SK-N-SH (cell line): ENCODE measurements at regions not wholly inside any gene's neighbourhood (a gene's known extent, or its start where the extent isn't known, plus 50 kb on each side); places are given as distances from the start of the nearest gene placed in this dataset.

Experiments
- CTCF ChIA-PET: fragments of 300-600, 350-600 bp; formaldehyde crosslinking; extraction: SDS; loops from one replicate; lab custom pipeline; 2021; lab: Yijun Ruan, JAX
- POLR2A ChIA-PET: fragments of 350-600 bp; sonication (Branson Sonifier 250); formaldehyde crosslinking; extraction: SDS; loops from one replicate; lab custom pipeline; 2020; ENCODE audit warnings: antibody characterized with exemption, inconsistent platforms; lab: Yijun Ruan, JAX
- DNase-seq: peaks from one replicate; pipeline ENCODE4 v3.0.0; 2012
- H2AFZ ChIP-seq: fragments of 200-600 bp; sonication (generic); 2 replicates; pipeline ENCODE4 v1.8.1; 2016; ENCODE audit warnings: antibody characterized with exemption, mild to moderate bottlenecking, low read depth
- H3F3A ChIP-seq: fragments of 200-600 bp; sonication (generic); replicated peaks from 2 replicates; pipeline ENCODE3; 2016; ENCODE audit warnings: antibody characterized with exemption, mild to moderate bottlenecking; ENCODE audit not compliant: insufficient read depth
- H3K27ac ChIP-seq, 2 experiments: fragments of 200-500 bp in 1 of 2; fragments of 200-600 bp in 1 of 2; sonication (Bioruptor generic) in 1 of 2; sonication (generic), shearing (Covaris generic) in 1 of 2; 2 replicates each; pipeline versions ENCODE4 v1.5.1 to v1.6.1; 2014 to 2016; ENCODE audit warnings: low read depth in 2 of 2, inconsistent platforms in 1 of 2, low read length in 1 of 2, mild to moderate bottlenecking in 1 of 2, mixed read lengths in 1 of 2
- H3K27me3 ChIP-seq: fragments of 200-600 bp; sonication (generic), shearing (Covaris generic); 2 replicates; pipeline ENCODE4 v1.6.1; 2016; ENCODE audit warnings: mixed run types; ENCODE audit not compliant: insufficient read depth
- H3K36me3 ChIP-seq, 2 experiments: fragments of 200-500 bp in 1 of 2; fragments of 200-600 bp in 1 of 2; sonication (Bioruptor generic) in 1 of 2; sonication (generic) in 1 of 2; replicated peaks in 1 of 2; 2 replicates each; pipeline versions ENCODE3 to v1.5.1; 2014 to 2016; ENCODE audit warnings: low read length in 1 of 2, mild to moderate bottlenecking in 1 of 2; ENCODE audit not compliant: insufficient read depth in 2 of 2, control insufficient read depth in 1 of 2
- H3K4me1 ChIP-seq, 2 experiments: fragments of 200-500 bp in 1 of 2; fragments of 200-600 bp in 1 of 2; sonication (Bioruptor generic) in 1 of 2; sonication (generic), shearing (Covaris generic) in 1 of 2; 2 replicates each; pipeline versions ENCODE4 v1.5.1 to v1.6.1; 2014 to 2016; ENCODE audit warnings: low read depth in 1 of 2, low read length in 1 of 2, mixed run types in 1 of 2; ENCODE audit not compliant: insufficient read depth in 2 of 2, control insufficient read depth in 1 of 2
- H3K4me2 ChIP-seq: fragments of 200-600 bp; sonication (generic), shearing (Covaris generic); 2 replicates; pipeline ENCODE4 v1.6.1; 2017; ENCODE audit warnings: mixed run types
- H3K4me3 ChIP-seq, 2 experiments: fragments of 200-500 bp in 1 of 2; fragments of 200-600 bp in 1 of 2; sonication (Bioruptor generic) in 1 of 2; sonication (generic), shearing (Covaris generic) in 1 of 2; 2 replicates each; pipeline versions ENCODE4 v1.5.1 to v1.8.1; 2014 to 2016; ENCODE audit warnings: low read depth in 2 of 2, inconsistent platforms in 1 of 2, low read length in 1 of 2, mild to moderate bottlenecking in 1 of 2, mixed read lengths in 1 of 2, moderate library complexity in 1 of 2
- H3K79me2 ChIP-seq: fragments of 200-600 bp; sonication (generic); 2 replicates; pipeline ENCODE4 v1.8.1; 2017; ENCODE audit warnings: mild to moderate bottlenecking; ENCODE audit not compliant: insufficient read depth
- H3K9ac ChIP-seq: fragments of 200-600 bp; sonication (generic); 2 replicates; pipeline ENCODE4 v1.6.1; 2017; ENCODE audit warnings: mixed run types
- H3K9me2 ChIP-seq: fragments of 200-600 bp; sonication (generic); 2 replicates; pipeline ENCODE4 v1.6.1; 2017; ENCODE audit warnings: mixed run types
- H3K9me3 ChIP-seq: fragments of 200-600 bp; sonication (generic); 2 replicates; pipeline ENCODE4 v1.6.1; 2017; ENCODE audit warnings: mixed run types, mild to moderate bottlenecking, moderate library complexity
- H4K20me1 ChIP-seq: fragments of 200-600 bp; sonication (generic); 2 replicates; pipeline ENCODE4 v1.6.1; 2017; ENCODE audit warnings: mild to moderate bottlenecking, mixed run types; ENCODE audit not compliant: insufficient read depth
- CHD2 ChIP-seq: fragments of 150-350 bp; IDR thresholded peaks from 2 replicates; pipeline ENCODE4 v1.6.1; 2018; ENCODE audit warnings: low read length; ENCODE audit not compliant: partially characterized antibody
- EZH2phosphoT487 ChIP-seq: fragments of 200-600 bp; sonication (generic); IDR thresholded peaks from 2 replicates; pipeline ENCODE4 v1.6.1; 2017; ENCODE audit warnings: low read depth, mixed run types, mild to moderate bottlenecking, antibody characterized with exemption, moderate library complexity, borderline replicate concordance
- FOSL2 ChIP-seq: IDR thresholded peaks from 2 replicates; pipeline ENCODE4 v1.4.0; 2012; ENCODE audit warnings: low read depth, mild to moderate bottlenecking, moderate library complexity, borderline replicate concordance
- FOXJ3 ChIP-seq: sonication (generic); formaldehyde crosslinking; IDR thresholded peaks from 2 replicates; pipeline ENCODE4 v1.5.1; 2020; ENCODE audit warnings: mild to moderate bottlenecking, missing genetic modification reagents
- FOXM1 ChIP-seq: IDR thresholded peaks from 2 replicates; pipeline ENCODE4 v1.4.0; 2012; ENCODE audit warnings: low read depth, mild to moderate bottlenecking
- GABPA ChIP-seq: IDR thresholded peaks from 2 replicates; pipeline ENCODE4 v1.4.0; 2012; ENCODE audit warnings: low read depth, mild to moderate bottlenecking
- JUND ChIP-seq: IDR thresholded peaks from 2 replicates; pipeline ENCODE4 v1.4.0; 2012
- MEF2A ChIP-seq: IDR thresholded peaks from 2 replicates; pipeline ENCODE4 v1.4.0; 2012; ENCODE audit warnings: low read depth, borderline replicate concordance
- MXI1 ChIP-seq: IDR thresholded peaks from 2 replicates; pipeline ENCODE4 v1.6.1; 2012; ENCODE audit warnings: mild to moderate bottlenecking, low read depth, low read length, improper control_type of control experiment
- NRF1 ChIP-seq: IDR thresholded peaks from 2 replicates; pipeline ENCODE4 v1.6.1; 2012; ENCODE audit warnings: low read depth, mild to moderate bottlenecking, low read length
- RCOR1 ChIP-seq: fragments of 150-350 bp; IDR thresholded peaks from 2 replicates; pipeline ENCODE4 v1.6.1; 2017; ENCODE audit warnings: antibody characterized with exemption, low read length
- RXRA ChIP-seq: IDR thresholded peaks from 2 replicates; pipeline ENCODE4 v1.4.0; 2012; ENCODE audit warnings: low read depth, mild to moderate bottlenecking, borderline replicate concordance
- SMC3 ChIP-seq: IDR thresholded peaks from 2 replicates; pipeline ENCODE4 v1.6.1; 2012; ENCODE audit warnings: low read depth, low read length, improper control_type of control experiment
- TEAD4 ChIP-seq: IDR thresholded peaks from 2 replicates; pipeline ENCODE4 v1.4.0; 2012; ENCODE audit warnings: mild to moderate bottlenecking, borderline replicate concordance; ENCODE audit not compliant: insufficient read depth
- WGBS: methylation state at CpG from one replicate; pipeline ENCODE4 v1.1.6; 2017; ENCODE audit warnings: low lambda C conversion rate; 5-methylcytosine and 5-hydroxymethylcytosine counted together
- TF ChIP-seq, protein P1 (sequence below): IDR thresholded peaks from 2 replicates; pipeline ENCODE4; 2012
- TF ChIP-seq, protein P2 (sequence below): IDR thresholded peaks from 2 replicates; pipeline ENCODE4 v1.4.0; 2012; ENCODE audit warnings: low read depth, borderline replicate concordance
- TF ChIP-seq, protein P3 (sequence below): fragments of 200-600 bp; sonication (generic); IDR thresholded peaks from 2 replicates; pipeline ENCODE4 v1.6.1; 2017; ENCODE audit warnings: antibody characterized with exemption, mild to moderate bottlenecking, moderate library complexity
- TF ChIP-seq, protein P4 (sequence below): IDR thresholded peaks from 2 replicates; pipeline ENCODE4 v1.6.1; 2012; ENCODE audit warnings: mild to moderate bottlenecking, low read depth, low read length, moderate library complexity

DNA sequence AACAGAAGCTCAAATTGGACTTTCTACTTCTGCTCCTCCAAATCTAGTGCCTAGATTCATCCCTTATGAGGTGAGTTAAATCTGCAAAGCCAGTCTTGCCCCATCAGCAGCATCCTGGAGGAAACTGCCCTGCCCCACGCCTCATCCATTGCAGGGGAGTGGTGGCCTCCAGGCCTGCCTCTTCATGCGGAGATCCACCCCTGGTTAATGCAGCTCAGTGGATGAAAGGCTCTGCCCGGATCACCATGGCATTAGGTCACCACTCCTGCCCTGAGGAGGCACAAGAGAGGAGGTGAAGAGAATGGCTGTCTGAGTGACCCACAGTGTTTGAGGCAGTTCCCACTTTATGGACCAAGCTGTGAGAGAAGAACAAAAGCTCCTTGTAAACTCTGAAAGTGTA, 218.1 kb downstream of the C12orf75 start:
- Histone ChIP-seq H3K27ac (no peak overlapping the region), H3K27me3 (no peaks in the 10 kb centered on the region), H2AFZ (no peak overlapping the region), H3K79me2 (no peaks in the 10 kb centered on the region), H3K9me3 (no peaks in the 10 kb centered on the region), H3K4me1 (no peaks in the 10 kb centered on the region), H3K9ac (no peak overlapping the region), H3K36me3 (no peaks in the 10 kb centered on the region), H3K4me3 (no peak overlapping the region), H3K4me2 (no peak overlapping the region), H3F3A (no peaks in the 10 kb centered on the region), H3K9me2 (no peaks in the 10 kb centered on the region), H4K20me1 (no peaks in the 10 kb centered on the region)
- CTCF ChIA-PET = no interaction called here
- no CpG with 5 or more reads among the region's 3 CpGs for WGBS
- TF ChIP-seq EZH2phosphoT487 = no peak
- TF ChIP-seq FOXJ3 = no peak
- no peak for TF ChIP-seq FOXM1
- TF ChIP-seq RXRA = no peak
- no peak for TF ChIP-seq NRF1
- TF ChIP-seq TEAD4 = no peak
- no peak for TF ChIP-seq CHD2
- no peak for TF ChIP-seq JUND
- TF ChIP-seq, protein P1, sequence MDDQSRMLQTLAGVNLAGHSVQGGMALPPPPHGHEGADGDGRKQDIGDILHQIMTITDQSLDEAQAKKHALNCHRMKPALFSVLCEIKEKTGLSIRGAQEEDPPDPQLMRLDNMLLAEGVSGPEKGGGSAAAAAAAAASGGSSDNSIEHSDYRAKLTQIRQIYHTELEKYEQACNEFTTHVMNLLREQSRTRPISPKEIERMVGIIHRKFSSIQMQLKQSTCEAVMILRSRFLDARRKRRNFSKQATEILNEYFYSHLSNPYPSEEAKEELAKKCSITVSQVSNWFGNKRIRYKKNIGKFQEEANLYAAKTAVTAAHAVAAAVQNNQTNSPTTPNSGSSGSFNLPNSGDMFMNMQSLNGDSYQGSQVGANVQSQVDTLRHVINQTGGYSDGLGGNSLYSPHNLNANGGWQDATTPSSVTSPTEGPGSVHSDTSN = no peak
- TF ChIP-seq, protein P2, sequence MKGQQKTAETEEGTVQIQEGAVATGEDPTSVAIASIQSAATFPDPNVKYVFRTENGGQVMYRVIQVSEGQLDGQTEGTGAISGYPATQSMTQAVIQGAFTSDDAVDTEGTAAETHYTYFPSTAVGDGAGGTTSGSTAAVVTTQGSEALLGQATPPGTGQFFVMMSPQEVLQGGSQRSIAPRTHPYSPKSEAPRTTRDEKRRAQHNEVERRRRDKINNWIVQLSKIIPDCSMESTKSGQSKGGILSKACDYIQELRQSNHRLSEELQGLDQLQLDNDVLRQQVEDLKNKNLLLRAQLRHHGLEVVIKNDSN = no peak
- TF ChIP-seq, protein P3, sequence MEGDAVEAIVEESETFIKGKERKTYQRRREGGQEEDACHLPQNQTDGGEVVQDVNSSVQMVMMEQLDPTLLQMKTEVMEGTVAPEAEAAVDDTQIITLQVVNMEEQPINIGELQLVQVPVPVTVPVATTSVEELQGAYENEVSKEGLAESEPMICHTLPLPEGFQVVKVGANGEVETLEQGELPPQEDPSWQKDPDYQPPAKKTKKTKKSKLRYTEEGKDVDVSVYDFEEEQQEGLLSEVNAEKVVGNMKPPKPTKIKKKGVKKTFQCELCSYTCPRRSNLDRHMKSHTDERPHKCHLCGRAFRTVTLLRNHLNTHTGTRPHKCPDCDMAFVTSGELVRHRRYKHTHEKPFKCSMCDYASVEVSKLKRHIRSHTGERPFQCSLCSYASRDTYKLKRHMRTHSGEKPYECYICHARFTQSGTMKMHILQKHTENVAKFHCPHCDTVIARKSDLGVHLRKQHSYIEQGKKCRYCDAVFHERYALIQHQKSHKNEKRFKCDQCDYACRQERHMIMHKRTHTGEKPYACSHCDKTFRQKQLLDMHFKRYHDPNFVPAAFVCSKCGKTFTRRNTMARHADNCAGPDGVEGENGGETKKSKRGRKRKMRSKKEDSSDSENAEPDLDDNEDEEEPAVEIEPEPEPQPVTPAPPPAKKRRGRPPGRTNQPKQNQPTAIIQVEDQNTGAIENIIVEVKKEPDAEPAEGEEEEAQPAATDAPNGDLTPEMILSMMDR = no peak
- TF ChIP-seq FOSL2 = no peak
- TF ChIP-seq MEF2A = no peak
- TF ChIP-seq, protein P4, sequence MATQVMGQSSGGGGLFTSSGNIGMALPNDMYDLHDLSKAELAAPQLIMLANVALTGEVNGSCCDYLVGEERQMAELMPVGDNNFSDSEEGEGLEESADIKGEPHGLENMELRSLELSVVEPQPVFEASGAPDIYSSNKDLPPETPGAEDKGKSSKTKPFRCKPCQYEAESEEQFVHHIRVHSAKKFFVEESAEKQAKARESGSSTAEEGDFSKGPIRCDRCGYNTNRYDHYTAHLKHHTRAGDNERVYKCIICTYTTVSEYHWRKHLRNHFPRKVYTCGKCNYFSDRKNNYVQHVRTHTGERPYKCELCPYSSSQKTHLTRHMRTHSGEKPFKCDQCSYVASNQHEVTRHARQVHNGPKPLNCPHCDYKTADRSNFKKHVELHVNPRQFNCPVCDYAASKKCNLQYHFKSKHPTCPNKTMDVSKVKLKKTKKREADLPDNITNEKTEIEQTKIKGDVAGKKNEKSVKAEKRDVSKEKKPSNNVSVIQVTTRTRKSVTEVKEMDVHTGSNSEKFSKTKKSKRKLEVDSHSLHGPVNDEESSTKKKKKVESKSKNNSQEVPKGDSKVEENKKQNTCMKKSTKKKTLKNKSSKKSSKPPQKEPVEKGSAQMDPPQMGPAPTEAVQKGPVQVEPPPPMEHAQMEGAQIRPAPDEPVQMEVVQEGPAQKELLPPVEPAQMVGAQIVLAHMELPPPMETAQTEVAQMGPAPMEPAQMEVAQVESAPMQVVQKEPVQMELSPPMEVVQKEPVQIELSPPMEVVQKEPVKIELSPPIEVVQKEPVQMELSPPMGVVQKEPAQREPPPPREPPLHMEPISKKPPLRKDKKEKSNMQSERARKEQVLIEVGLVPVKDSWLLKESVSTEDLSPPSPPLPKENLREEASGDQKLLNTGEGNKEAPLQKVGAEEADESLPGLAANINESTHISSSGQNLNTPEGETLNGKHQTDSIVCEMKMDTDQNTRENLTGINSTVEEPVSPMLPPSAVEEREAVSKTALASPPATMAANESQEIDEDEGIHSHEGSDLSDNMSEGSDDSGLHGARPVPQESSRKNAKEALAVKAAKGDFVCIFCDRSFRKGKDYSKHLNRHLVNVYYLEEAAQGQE = no peak
- TF ChIP-seq SMC3 = no peak
- no peak for TF ChIP-seq MXI1
- TF ChIP-seq RCOR1 = no peak
- no peak for TF ChIP-seq GABPA
- DNase-seq = no peak
- POLR2A ChIA-PET = no interaction called here
